HG02943 (cell line): ENCODE measurements at regions not wholly inside any gene's neighbourhood (a gene's known extent, or its start where the extent isn't known, plus 50 kb on each side); places are given as distances from the start of the nearest gene placed in this dataset.
"Not testable (repeated sequence)": the region's sequence is repeated elsewhere in the genome, so short reads cannot be mapped to it uniquely, and the experiment has no call there.

Experiments
- ATAC-seq: cut with Tn5 transposase; IDR thresholded peaks from one replicate; pipeline ENCODE4 v1.9.1; 2021; ENCODE audit warnings: mild to moderate bottlenecking, low read depth, moderate library complexity; ENCODE audit not compliant: unreplicated experiment

DNA sequence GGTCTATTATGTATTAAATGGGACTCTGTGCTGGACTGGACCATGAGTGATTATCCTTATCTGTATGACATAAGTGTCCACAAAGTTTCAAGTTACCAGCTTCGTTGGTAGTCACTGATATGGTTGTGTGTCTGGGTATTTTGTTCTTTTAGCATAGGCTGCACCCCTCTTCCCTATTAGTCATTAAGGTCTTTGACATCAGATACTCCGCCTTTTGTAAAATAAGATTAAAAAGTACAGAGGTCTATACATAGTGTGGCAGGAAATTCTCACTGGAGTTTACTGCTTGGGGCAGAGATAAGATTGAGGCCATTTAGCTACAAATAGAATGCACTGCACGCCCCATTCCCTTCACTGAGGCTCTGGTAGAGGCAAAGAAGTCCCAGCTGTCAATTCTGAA lies 99.4 kb downstream of the TMEM215 start:
- ATAC-seq = no peak

DNA sequence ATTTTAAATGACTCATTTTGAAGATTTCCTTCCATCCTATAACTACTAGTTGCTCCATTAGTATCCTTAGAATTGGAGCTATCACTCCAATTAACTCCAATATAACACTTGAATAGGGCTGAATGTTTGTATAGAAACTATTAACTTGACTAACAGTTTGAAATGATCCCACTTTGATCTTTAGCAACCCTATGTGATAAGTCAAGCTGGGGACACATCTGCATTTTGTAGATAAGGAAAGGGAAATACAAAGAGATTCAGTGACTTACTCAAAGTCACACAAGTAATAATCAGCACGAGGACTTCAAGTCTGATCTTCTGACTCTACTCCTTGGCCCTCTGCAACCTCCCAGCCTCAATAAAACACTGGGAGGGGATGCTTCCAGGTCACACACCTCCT lies 101.1 kb downstream of the TMEM215 start:
- no peak for ATAC-seq

DNA sequence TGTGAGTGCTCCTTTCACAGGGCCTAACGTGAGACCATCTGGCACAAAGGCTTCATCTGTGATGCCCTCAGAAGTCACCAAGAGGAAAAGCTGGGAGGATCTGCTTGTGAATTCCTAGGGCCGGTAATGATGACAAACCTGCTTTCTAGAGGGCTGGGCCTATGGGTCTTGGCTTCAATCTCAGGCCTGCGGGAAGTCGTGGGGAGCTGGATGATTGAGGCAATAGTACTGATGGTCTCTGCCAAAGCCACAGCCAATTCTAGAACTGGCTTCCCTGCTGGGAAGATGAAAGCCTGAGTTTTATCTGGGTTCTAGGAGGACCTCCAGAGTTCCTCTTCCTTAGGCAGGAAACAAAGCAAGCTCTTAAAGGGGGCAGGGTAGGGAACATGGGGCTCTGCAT lies 102.7 kb downstream of the TMEM215 start:
- ATAC-seq = no peak

DNA sequence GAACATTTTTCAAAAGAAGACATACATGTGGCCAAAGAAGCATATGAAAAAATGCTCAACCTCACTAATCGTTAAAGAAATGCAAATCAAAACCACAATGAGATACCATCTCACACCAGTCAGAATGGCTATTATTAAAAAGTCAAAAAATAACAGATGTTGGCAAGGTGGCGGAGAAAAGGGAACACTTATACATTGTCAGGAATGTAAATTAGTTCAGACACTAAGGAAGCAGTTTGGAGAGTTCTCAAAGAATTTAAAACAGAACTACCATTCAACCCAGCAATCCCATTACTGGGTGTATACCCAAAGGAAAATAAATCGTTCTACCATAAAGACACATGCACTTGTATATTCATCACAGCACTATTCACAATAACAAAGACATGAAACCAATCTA lies 106.9 kb downstream of the APTX start:
- not testable (repeated sequence) for ATAC-seq

DNA sequence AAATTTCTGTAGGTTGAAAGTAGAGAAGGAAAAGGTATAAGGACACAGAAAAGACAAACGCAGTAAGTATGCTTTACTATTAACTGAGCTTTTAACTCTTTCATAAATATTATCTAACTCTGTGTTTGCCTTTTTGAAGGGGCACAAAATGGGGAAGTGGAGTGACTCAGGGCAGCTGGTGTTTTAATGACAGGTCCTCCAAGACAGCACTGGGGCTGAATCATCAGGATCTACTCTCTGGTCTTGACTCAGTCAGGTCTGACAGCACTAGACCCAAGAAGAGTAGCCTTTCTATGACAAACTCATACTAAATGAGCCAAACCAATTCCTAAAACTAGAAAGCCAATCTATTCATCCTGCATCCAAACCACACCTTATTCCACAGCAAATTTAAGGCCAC lies 102.2 kb downstream of the APTX start:
- ATAC-seq = no peak

DNA sequence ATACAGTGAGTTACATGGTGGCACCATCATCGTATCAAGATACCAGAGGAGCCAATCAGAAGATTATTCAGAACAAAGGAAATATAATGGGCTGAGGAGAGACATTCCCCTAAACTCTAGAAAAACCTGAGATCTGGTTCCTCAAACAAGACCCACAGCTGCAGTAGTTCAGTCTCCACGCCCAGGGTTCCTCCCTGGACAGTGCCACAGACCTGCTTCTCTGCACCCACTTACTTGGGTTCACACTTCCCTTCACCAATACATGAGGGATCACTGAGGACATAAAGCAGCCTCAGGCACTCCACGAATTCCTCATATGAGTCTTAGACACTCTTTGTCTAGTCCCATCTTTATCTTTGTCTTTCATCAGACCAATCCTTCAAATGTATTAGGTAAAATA lies 101.7 kb downstream of the APTX start:
- ATAC-seq = no peak

DNA sequence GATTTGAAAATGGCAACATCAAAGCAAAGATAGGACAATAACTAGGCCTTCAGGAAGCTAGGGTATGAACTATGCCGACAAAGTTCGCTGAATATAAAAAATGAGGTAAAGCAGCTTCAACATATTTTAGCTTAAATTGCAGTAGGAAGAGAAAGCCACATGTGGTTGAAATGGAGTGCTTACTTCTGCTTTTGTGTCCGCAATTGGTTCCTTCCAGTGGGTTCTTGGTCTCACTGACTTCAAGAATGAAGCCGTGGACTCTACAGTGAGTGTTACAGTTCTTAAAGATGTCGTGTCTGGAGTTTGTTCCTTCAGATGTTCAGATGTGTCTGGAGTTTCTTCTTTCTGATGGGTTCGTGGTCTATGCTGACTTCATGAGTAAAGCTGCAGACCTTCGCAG lies 95.2 kb downstream of the APTX start:
- ATAC-seq = peak; percentile 93

DNA sequence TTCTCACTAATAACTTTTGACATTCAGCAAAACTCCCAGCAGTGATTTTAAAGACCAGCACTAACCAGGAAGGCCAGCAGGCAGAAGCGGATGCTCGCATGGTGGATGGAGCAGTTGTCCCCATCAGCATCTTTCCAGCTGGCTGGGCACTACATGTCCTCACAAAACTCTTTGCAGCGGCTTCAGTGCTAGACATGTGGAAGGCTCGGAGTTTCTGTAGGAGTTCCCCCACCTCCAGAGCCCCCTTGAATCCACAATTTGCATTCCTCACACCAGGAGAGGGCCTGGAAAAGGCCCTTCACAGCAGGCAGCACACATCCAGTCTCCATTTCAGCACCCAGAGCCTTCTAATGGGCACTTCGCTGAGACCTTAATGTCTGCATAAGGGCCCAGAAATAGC lies 85.6 kb downstream of the APTX start:
- ATAC-seq = no peak

DNA sequence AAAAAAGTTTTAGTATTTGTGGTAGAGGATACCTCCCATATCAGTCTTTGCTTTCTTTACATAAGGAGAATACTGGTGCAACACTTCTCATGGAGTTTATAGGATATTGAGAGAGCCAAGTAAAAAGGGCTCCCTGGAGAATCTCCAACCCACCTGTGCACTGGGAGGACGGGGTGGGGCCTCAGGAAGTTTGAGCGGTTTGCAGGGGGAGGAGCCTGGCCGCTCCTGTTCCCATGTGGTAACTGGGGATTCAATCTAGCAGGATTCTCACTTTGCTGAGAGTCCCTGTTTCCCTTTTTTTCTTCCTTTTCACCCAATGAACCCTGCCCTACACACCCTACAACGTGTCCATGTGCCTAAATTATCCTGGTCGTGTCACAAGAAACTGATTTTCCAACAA lies 82.8 kb downstream of the APTX start:
- ATAC-seq = no peak
